Hepatocyte (in vitro differentiated cells): ENCODE measurements at regions not wholly inside any gene's neighbourhood (a gene's known extent, or its start where the extent isn't known, plus 50 kb on each side); places are given as distances from the start of the nearest gene placed in this dataset.

Source experiments
- EZH2 ChIP-seq: fragments of 200-600 bp; sonication (generic); IDR thresholded peaks from 2 replicates; pipeline ENCODE4 v1.6.1; 2016; ENCODE audit warnings: antibody characterized with exemption, mild to moderate bottlenecking, borderline replicate concordance
- EZH2phosphoT487 ChIP-seq: fragments of 200-600 bp; sonication (generic); IDR thresholded peaks from one replicate; pipeline ENCODE4 v1.6.1; 2018; ENCODE audit warnings: antibody characterized with exemption, mild to moderate bottlenecking, low read depth, moderate library complexity; ENCODE audit not compliant: unreplicated experiment, severe bottlenecking
- TF ChIP-seq, protein P1 (sequence below): fragments of 200-600 bp; sonication (generic); IDR thresholded peaks from 2 replicates; pipeline ENCODE4 v1.5.1; 2016; ENCODE audit warnings: antibody characterized with exemption, mild to moderate bottlenecking; ENCODE audit not compliant: poor library complexity

DNA sequence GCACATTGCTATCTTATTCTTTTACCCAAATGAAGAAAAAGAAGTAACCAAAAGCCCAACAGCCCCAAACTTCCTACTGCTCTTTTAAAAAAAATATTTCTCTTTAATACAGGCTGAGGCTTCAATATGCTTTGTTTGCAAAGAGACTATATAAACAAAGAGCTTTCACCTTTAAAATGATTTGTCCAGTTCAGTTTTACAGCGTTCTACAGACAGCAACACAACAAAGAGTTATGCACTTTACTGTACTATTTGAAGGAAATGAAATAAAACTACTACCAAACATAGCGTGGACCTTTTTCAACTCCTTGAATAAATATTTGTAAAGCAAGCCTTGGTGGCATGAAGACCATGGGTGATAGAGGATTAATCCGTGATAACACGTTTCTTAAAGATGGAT lies 151.2 kb downstream of the FGF9 start:
- TF ChIP-seq EZH2phosphoT487 = no peak
- TF ChIP-seq, protein P1, sequence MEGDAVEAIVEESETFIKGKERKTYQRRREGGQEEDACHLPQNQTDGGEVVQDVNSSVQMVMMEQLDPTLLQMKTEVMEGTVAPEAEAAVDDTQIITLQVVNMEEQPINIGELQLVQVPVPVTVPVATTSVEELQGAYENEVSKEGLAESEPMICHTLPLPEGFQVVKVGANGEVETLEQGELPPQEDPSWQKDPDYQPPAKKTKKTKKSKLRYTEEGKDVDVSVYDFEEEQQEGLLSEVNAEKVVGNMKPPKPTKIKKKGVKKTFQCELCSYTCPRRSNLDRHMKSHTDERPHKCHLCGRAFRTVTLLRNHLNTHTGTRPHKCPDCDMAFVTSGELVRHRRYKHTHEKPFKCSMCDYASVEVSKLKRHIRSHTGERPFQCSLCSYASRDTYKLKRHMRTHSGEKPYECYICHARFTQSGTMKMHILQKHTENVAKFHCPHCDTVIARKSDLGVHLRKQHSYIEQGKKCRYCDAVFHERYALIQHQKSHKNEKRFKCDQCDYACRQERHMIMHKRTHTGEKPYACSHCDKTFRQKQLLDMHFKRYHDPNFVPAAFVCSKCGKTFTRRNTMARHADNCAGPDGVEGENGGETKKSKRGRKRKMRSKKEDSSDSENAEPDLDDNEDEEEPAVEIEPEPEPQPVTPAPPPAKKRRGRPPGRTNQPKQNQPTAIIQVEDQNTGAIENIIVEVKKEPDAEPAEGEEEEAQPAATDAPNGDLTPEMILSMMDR = no peak
- no peak for TF ChIP-seq EZH2
